SKM-1 treated with dmso at 0.1 percent for 144 hours (cell line): ENCODE measurements at regions not wholly inside any gene's neighbourhood (a gene's known extent, or its start where the extent isn't known, plus 50 kb on each side); places are given as distances from the start of the nearest gene placed in this dataset.
"Not testable (repeated sequence)": the region's sequence is repeated elsewhere in the genome, so short reads cannot be mapped to it uniquely, and the experiment has no call there.

Experiments
- DNase-seq: peaks from one replicate; lab custom pipeline; 2025; ENCODE audit not compliant: unreplicated experiment; lab: John Stamatoyannopoulos, UW

GRCh38 chr1:119251751-119252150 lies 111.3 kb upstream of the WARS2 start:
- DNase-seq, result no peak

GRCh38 chr1:119253366-119253765 lies 112.9 kb upstream of the WARS2 start:
- DNase-seq, result no peak

GRCh38 chr1:119254067-119254720 lies 113.7 kb upstream of the WARS2 start:
- no peak for DNase-seq

- DNase-seq, result not testable (repeated sequence)
Observed at GRCh38 chr1:119256089-119256488, 112.5 kb upstream of the HAO2 start.

GRCh38 chr1:119260506-119260905 lies 108.1 kb upstream of the HAO2 start:
- DNase-seq, result no peak

DNA sequence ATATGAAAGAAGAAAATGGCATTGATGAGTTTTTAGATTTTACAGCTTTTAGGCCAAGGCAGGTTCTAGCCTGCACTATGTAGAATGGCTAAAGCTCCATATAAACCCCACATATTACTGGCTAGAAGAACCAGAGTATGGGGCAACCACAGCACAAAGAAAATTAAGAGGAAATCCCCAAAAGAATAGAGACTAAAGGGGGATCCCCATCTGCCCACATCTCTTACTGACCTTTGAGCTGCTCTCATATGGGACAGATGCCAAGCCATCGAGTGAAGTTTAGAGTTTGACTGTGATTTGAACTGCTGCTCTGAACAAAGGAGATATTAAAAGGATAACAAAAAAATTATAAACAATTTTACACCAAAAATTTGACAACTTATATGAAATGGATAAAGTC lies 102.2 kb upstream of the HAO2 start:
- no peak for DNase-seq

GRCh38 chr1:119266858-119267257 lies 101.7 kb upstream of the HAO2 start:
- DNase-seq, result no peak

DNA sequence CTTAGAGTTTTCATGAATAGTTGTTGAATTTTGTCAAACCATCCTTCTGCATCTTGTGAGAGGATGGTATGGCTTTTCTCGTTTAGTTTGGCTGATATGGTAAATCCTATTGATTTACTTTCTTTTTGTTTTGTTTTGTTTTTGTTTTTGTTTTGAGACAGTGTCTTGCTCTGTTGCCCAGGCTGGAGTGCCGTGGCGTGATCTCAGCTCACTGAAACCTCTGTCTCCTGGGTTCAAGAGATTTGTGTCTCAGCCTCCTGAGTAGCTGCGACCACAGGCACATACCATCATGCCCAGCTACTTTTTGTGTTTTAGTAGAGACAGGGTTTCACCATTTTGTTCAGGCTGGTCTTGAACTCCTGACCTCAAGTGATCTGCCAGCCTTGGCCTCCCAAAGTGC lies 101.3 kb upstream of the HAO2 start:
- DNase-seq, result not testable (repeated sequence)

GRCh38 chr1:119268879-119269278 lies 99.7 kb upstream of the HAO2 start:
- DNase-seq, result no peak

- peak; percentile 21 for DNase-seq
Observed at GRCh38 chr1:119275145-119276134, 93.1 kb upstream of the HAO2 start.

GRCh38 chr1:119276558-119276957 lies 92.0 kb upstream of the HAO2 start:
- no peak for DNase-seq

DNA sequence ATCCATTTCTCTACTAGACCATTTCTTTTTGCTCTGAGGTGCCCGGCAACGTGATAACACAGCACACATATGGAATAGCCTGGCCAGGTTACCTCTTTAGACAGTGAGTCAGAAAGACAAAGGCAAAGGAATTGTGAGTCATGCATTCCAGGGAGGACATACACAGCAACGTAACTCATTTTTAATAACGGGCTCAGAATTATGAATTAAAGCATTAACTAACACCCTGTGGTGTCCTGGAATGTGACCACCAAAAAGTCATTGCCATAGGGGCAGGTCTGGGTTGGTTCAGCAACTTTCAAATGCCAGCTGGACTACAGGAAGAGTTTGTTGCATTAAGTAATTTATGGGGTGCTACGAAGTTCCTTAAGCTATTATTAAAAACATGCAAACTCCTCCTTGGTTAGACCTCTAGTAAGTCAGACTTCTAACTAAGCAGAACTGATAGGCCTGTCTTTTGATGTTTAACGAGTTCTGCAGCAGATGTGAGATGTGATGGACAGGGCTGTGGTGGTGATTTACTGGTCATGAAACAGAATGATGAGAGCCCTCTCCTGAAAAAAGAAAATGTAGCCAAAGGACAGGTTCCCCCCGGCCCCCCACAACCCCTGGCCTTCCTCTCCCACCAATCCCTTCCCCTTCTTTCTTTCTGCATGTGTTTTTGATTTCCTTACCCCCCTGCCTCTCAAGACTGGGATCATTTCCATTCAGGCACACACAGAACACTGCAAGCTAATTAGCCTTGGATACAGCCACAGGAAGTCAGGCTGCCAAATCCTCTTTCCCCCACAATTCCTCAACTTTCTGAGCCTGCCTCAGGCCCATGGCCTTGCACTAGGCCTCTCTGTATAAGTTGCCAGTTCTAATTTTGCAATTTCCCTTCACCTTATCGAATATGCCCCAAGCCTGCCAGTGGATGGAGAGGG lies 88.9 kb upstream of the HAO2 start:
- no peak for DNase-seq

GRCh38 chr1:119285482-119285881 lies 83.1 kb upstream of the HAO2 start:
- DNase-seq, result no peak

GRCh38 chr1:119286587-119287181 lies 81.9 kb upstream of the HAO2 start:
- DNase-seq, result no peak

DNA sequence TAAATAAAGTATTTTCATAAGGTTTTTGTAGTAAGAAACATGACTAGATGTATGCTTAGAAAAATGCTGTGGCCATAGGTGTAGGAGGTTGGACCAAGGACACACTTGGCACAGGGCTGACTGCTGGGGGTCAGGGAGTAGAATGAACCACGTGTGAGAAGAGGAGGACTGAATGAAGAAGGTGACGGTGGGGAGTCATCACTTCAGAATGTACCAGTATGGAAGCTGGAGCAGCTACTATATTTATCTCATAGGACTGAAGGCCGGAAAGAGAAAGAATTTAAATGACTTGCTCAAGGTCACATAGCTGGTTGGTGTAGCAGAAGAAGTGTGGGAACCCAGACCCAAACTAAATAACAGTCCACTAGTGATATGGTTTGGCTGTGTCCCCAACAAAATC lies 79.8 kb upstream of the HAO2 start:
- DNase-seq, result no peak

GRCh38 chr1:119290297-119290696 lies 78.3 kb upstream of the HAO2 start:
- no peak for DNase-seq

- no peak for DNase-seq
Observed at GRCh38 chr1:119291611-119292206, 76.9 kb upstream of the HAO2 start.

- no peak for DNase-seq
Observed at GRCh38 chr1:119293797-119294196, 74.8 kb upstream of the HAO2 start.

- no peak for DNase-seq
Observed at GRCh38 chr1:119294199-119294598, 74.4 kb upstream of the HAO2 start.

GRCh38 chr1:119294722-119295121 lies 73.9 kb upstream of the HAO2 start:
- DNase-seq, result no peak
